H1 (cell line): ENCODE measurements at regions not wholly inside any gene's neighbourhood (a gene's known extent, or its start where the extent isn't known, plus 50 kb on each side); places are given as distances from the start of the nearest gene placed in this dataset.

Experiments used
- CBX8 ChIP-seq: fragments of 300-800, 300-1000 bp; sonication (generic); IDR thresholded peaks from 2 replicates; pipeline ENCODE4 v1.7.1; 2016; ENCODE audit warnings: low read depth, low read length, borderline replicate concordance
- CTCF ChIP-seq, 3 experiments: IDR thresholded peaks; 1 replicate in 2 of 3; 2 replicates in 1 of 3; pipeline versions ENCODE4 v1.5.1 to v1.6.1; 2011; ENCODE audit warnings: low read length in 3 of 3, mild to moderate bottlenecking in 3 of 3, inconsistent platforms in 2 of 3, low read depth in 1 of 3, moderate library complexity in 1 of 3; ENCODE audit not compliant: insufficient read depth in 1 of 3; ENCODE audit errors: control extremely low read depth in 1 of 3
- EGR1 ChIP-seq: IDR thresholded peaks from 2 replicates; pipeline ENCODE4 v1.6.1; 2011; ENCODE audit warnings: low read depth, low read length, borderline replicate concordance
- EZH2 ChIP-seq: fragments of 200-600 bp; sonication (generic); IDR thresholded peaks from 2 replicates; pipeline ENCODE4 v1.7.1; 2012; ENCODE audit warnings: low read depth, mild to moderate bottlenecking, moderate library complexity, low read length, inconsistent platforms; ENCODE audit not compliant: severe bottlenecking
- FOSL1 ChIP-seq: IDR thresholded peaks from 2 replicates; pipeline ENCODE4 v1.6.1; 2011; ENCODE audit warnings: mild to moderate bottlenecking, low read depth, low read length, moderate library complexity; ENCODE audit not compliant: insufficient read depth
- GABPA ChIP-seq: IDR thresholded peaks from 2 replicates; pipeline ENCODE4 v1.6.1; 2011; ENCODE audit warnings: mild to moderate bottlenecking, low read length, moderate library complexity, borderline replicate concordance; ENCODE audit not compliant: insufficient read depth
- JUN ChIP-seq: IDR thresholded peaks from 2 replicates; pipeline ENCODE4 v1.6.1; 2011; ENCODE audit warnings: low read depth, mild to moderate bottlenecking, improper control_type of control experiment, low read length
- MAFK ChIP-seq: IDR thresholded peaks from 2 replicates; pipeline ENCODE4 v1.6.1; 2012; ENCODE audit warnings: low read depth, mild to moderate bottlenecking, improper control_type of control experiment, low read length
- MAX ChIP-seq: IDR thresholded peaks from 2 replicates; pipeline ENCODE4 v1.6.1; 2012; ENCODE audit warnings: inconsistent platforms
- PHF8 ChIP-seq: fragments of 200-600 bp; sonication (generic); conservative IDR thresholded peaks from 2 replicates; pipeline ENCODE4 v1.7.1; 2012; ENCODE audit warnings: low read depth, mild to moderate bottlenecking, inconsistent platforms, low read length, moderate library complexity
- POLR2A ChIP-seq, 2 experiments: IDR thresholded peaks; 1 replicate in 1 of 2; 2 replicates in 1 of 2; pipeline ENCODE4 v1.6.1; 2011; ENCODE audit warnings: low read depth in 2 of 2, low read length in 2 of 2, mild to moderate bottlenecking in 2 of 2; ENCODE audit errors: control extremely low read depth in 1 of 2
- TAF1 ChIP-seq: IDR thresholded peaks from 2 replicates; pipeline ENCODE4 v1.6.1; 2011; ENCODE audit warnings: mild to moderate bottlenecking, low read depth, low read length
- USF2 ChIP-seq: IDR thresholded peaks from 2 replicates; pipeline ENCODE4 v1.6.1; 2011; ENCODE audit warnings: low read length, improper control_type of control experiment

GRCh38 chr14:48857366-48857765 lies 728.8 kb downstream of the RPS29 start:
- TF ChIP-seq EGR1, result no peak
- no peak for TF ChIP-seq USF2
- TF ChIP-seq CTCF (IDR thresholded peaks at IDR 0.05; ENCODE audit: control extremely low read depth in 1 of 3, insufficient read depth in 1 of 3, low read depth in 1 of 3, low read length in 3 of 3), result no peak
- no peak for TF ChIP-seq EZH2
- TF ChIP-seq MAFK, result no peak
- no peak for TF ChIP-seq GABPA
- no peak for TF ChIP-seq FOSL1
- TF ChIP-seq CBX8, result no peak
- TF ChIP-seq MAX, result no peak
- no peak for TF ChIP-seq TAF1
- TF ChIP-seq PHF8, result no peak
- no peak for TF ChIP-seq POLR2A (IDR thresholded peaks at IDR 0.05; ENCODE audit: control extremely low read depth in 1 of 2, low read depth in 2 of 2, low read length in 2 of 2)
- TF ChIP-seq JUN, result no peak
